Endothelial cell of umbilical vein (primary cell): ENCODE measurements at regions not wholly inside any gene's neighbourhood (a gene's known extent, or its start where the extent isn't known, plus 50 kb on each side); places are given as distances from the start of the nearest gene placed in this dataset.

Source experiments
- BruUV-seq: library from RNA; stranded (reverse); fragments of 400-500 nt; replicated peaks from 2 replicates; lab custom pipeline; 2021; lab: Mats Ljungman, UMichigan
- CTCF ChIA-PET: fragments of 300-600, 350-600 bp; sonication (Branson Sonifier 250); formaldehyde crosslinking; loops from one replicate; lab custom pipeline; 2021; ENCODE audit warnings: antibody characterized with exemption, inconsistent platforms; lab: Charles Lee
- POLR2A ChIA-PET: fragments of 300-600, 350-600 bp; sonication (Branson Sonifier 250); formaldehyde crosslinking; loops from one replicate; lab custom pipeline; 2021; ENCODE audit warnings: antibody characterized with exemption, inconsistent platforms; lab: Charles Lee
- DNase-seq: peaks from one replicate; pipeline ENCODE4 v3.0.0-alpha.2; 2011; ENCODE audit warnings: low read depth, low spot score
- FAIRE-seq: peaks from 2 replicates; lab custom pipeline; 2011; peaks lifted over from hg19 to GRCh38; lab: Jason Lieb, UNC
- H2AFZ ChIP-seq: 2 replicates; pipeline ENCODE4 v1.6.0; 2012; ENCODE audit warnings: low read depth, low read length, control low read depth, inconsistent platforms
- H3K27ac ChIP-seq: 2 replicates; pipeline ENCODE4 v1.5.1; 2011; ENCODE audit warnings: low read depth, mild to moderate bottlenecking, control low read depth, low read length, moderate library complexity; ENCODE audit not compliant: insufficient read depth
- H3K27me3 ChIP-seq, 2 experiments: 2 replicates each; pipeline versions ENCODE4 v1.6.0 to v1.6.1; 2011; ENCODE audit warnings: low read length in 2 of 2, mixed read lengths in 1 of 2; ENCODE audit not compliant: control insufficient read depth in 2 of 2, insufficient read depth in 2 of 2
- H3K36me3 ChIP-seq, 2 experiments: 2 replicates in 1 of 2; 3 replicates in 1 of 2; pipeline ENCODE4 v1.5.1; 2011; ENCODE audit warnings: low read length in 2 of 2, mild to moderate bottlenecking in 1 of 2, moderate library complexity in 1 of 2; ENCODE audit not compliant: control insufficient read depth in 2 of 2, insufficient read depth in 2 of 2; ENCODE audit errors: extremely low read depth in 1 of 2
- H3K4me1 ChIP-seq: 3 replicates; pipeline ENCODE4 v1.5.1; 2011; ENCODE audit warnings: mild to moderate bottlenecking, low read length; ENCODE audit not compliant: control insufficient read depth, insufficient read depth; ENCODE audit errors: extremely low read depth
- H3K4me2 ChIP-seq: 2 replicates; pipeline ENCODE4 v1.6.1; 2011; ENCODE audit warnings: low read length, control low read depth, mixed read lengths; ENCODE audit not compliant: insufficient read depth
- H3K4me3 ChIP-seq, 3 experiments: fragments of 200-600 bp in 1 of 3; sonication (generic), shearing (Covaris generic) in 1 of 3; replicated peaks in 1 of 3; 2 replicates each; pipeline ENCODE4 v1.5.1; 2011 to 2016; ENCODE audit warnings: control low read depth in 3 of 3, low read length in 3 of 3, mild to moderate bottlenecking in 2 of 3, inconsistent platforms in 1 of 3, low read depth in 1 of 3, moderate library complexity in 1 of 3; ENCODE audit not compliant: insufficient read depth in 1 of 3
- H3K79me2 ChIP-seq: 2 replicates; pipeline ENCODE4 v1.6.0; 2012; ENCODE audit warnings: low read length, inconsistent platforms; ENCODE audit not compliant: control insufficient read depth, insufficient read depth
- H3K9ac ChIP-seq: replicated peaks from 2 replicates; pipeline ENCODE3; 2011; ENCODE audit warnings: low read length, control low read depth; ENCODE audit not compliant: insufficient read depth; ENCODE audit errors: extremely low read depth
- H3K9me1 ChIP-seq: replicated peaks from 3 replicates; pipeline ENCODE4 v1.6.0; 2011; ENCODE audit warnings: mild to moderate bottlenecking, low read length; ENCODE audit not compliant: control insufficient read depth, insufficient read depth; ENCODE audit errors: extremely low read depth
- H3K9me3 ChIP-seq: replicated peaks from 2 replicates; pipeline ENCODE4 v1.5.1; 2012; ENCODE audit warnings: low read length, inconsistent platforms; ENCODE audit not compliant: control insufficient read depth, insufficient read depth
- H4K20me1 ChIP-seq: replicated peaks from 2 replicates; pipeline ENCODE3; 2011; ENCODE audit warnings: mild to moderate bottlenecking, low read length; ENCODE audit not compliant: control insufficient read depth, insufficient read depth; ENCODE audit errors: extremely low read depth
- EZH2 ChIP-seq: IDR thresholded peaks from 2 replicates; pipeline ENCODE4 v1.6.1; 2012; ENCODE audit warnings: borderline replicate concordance, low read depth, mild to moderate bottlenecking, moderate library complexity, low read length, inconsistent platforms; ENCODE audit not compliant: severe bottlenecking
- FOS ChIP-seq: IDR thresholded peaks from 2 replicates; pipeline ENCODE4 v1.6.1; 2011; ENCODE audit warnings: mild to moderate bottlenecking, low read length, moderate library complexity, borderline replicate concordance; ENCODE audit not compliant: insufficient read depth
- GATA2 ChIP-seq: IDR thresholded peaks from 2 replicates; pipeline ENCODE4 v1.7.0; 2011; ENCODE audit warnings: low read depth, mild to moderate bottlenecking, moderate library complexity, mixed read lengths, low read length; ENCODE audit not compliant: insufficient read length, insufficient read depth
- JUN ChIP-seq: IDR thresholded peaks from 2 replicates; pipeline ENCODE4 v1.6.1; 2011; ENCODE audit warnings: borderline replicate concordance, low read depth; ENCODE audit not compliant: insufficient read length, insufficient read depth
- MYC ChIP-seq: IDR thresholded peaks from one replicate; pipeline ENCODE4 v1.6.1; 2011; ENCODE audit warnings: mild to moderate bottlenecking, low read depth, low read length
- POLR2A ChIP-seq: IDR thresholded peaks from 2 replicates; pipeline ENCODE4 v1.6.1; 2012; ENCODE audit warnings: low read depth, mild to moderate bottlenecking, control low read depth, low read length
- POLR2AphosphoS5 ChIP-seq: IDR thresholded peaks from 2 replicates; pipeline ENCODE4 v1.6.1; 2012; ENCODE audit warnings: low read depth, mild to moderate bottlenecking, control low read depth, low read length, moderate library complexity; ENCODE audit not compliant: insufficient read depth
- dilution Hi-C: fragments of 300-500 bp; cut with MboI; formaldehyde crosslinking; loops from one replicate; pipeline ENCODE4 v1.15.0; 2019; ENCODE audit warnings: low sequenced_read_pairs; ENCODE audit not compliant: extremely low pct_ligation_motif_present
- intact Hi-C: fragments of 100-400 bp; cut with micrococcal nuclease; formaldehyde crosslinking; loops from one replicate; pipeline ENCODE4 v1.10.0; 2022
- TF ChIP-seq, protein P1 (sequence below), 2 donors: IDR thresholded peaks; 1 replicate in 1 of 2; 2 replicates in 1 of 2; pipeline ENCODE4 v1.5.1; 2011; ENCODE audit warnings: low read length in 2 of 2, mild to moderate bottlenecking in 2 of 2, moderate library complexity in 2 of 2, control low read depth in 1 of 2, inconsistent platforms in 1 of 2, low read depth in 1 of 2; ENCODE audit not compliant: insufficient read depth in 1 of 2; ENCODE audit errors: extremely low read depth in 1 of 2
- TF ChIP-seq, protein P2 (sequence below): IDR thresholded peaks from 2 replicates; pipeline ENCODE4 v1.6.1; 2011; ENCODE audit not compliant: insufficient read depth, insufficient read length

DNA sequence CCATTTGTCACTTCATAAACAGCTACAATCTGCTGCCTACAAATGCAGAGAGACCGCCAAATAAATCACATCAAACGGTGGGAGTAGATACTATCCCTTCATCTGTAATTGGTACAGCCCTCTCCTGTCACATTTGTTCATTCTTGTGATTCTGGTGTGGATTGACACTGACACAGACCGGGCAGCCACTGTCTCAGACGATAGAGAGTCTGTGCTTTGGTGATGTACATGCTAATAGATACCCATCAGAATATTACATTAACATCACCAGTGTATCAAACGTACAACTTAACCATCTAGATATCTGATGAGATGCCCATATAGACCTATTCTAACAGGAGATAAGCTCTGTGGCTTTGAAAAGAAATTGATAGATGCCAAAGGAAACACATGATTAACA is 419.7 kb upstream of the ZEB2 start:
- Histone ChIP-seq H4K20me1 (no peaks in the 10 kb centered on the region), H3K4me1 (peaks cover 53% of the 10 kb centered on the region), H3K27ac (no peak overlapping the region), H3K27me3 (no peaks in the 10 kb centered on the region), H3K4me3 (no peak overlapping the region), H3K9me1 (no peaks in the 10 kb centered on the region), H3K36me3 (no peaks in the 10 kb centered on the region), H3K9me3 (no peaks in the 10 kb centered on the region), H2AFZ (peak overlapping the region; percentile 63), H3K79me2 (no peaks in the 10 kb centered on the region), H3K4me2 (no peak overlapping the region), H3K9ac (no peak overlapping the region)
- no TSS peak for BruUV-seq
- ChIA-PET CTCF (no interaction called here), POLR2A (no interaction called here)
- DNase-seq (no peak), FAIRE-seq (no peak)
- dilution Hi-C loops (no loop called here), intact Hi-C loops (loop anchor here (5.0 kb wide), 1 partner anchor 268 kb away; no protein-coding TSS in a partner anchor)
- TF ChIP-seq JUN (no peak), POLR2A (no peak), GATA2 (no peak), MYC (no peak), FOS (no peak), POLR2AphosphoS5 (no peak), EZH2 (no peak)
- TF ChIP-seq, protein P1, sequence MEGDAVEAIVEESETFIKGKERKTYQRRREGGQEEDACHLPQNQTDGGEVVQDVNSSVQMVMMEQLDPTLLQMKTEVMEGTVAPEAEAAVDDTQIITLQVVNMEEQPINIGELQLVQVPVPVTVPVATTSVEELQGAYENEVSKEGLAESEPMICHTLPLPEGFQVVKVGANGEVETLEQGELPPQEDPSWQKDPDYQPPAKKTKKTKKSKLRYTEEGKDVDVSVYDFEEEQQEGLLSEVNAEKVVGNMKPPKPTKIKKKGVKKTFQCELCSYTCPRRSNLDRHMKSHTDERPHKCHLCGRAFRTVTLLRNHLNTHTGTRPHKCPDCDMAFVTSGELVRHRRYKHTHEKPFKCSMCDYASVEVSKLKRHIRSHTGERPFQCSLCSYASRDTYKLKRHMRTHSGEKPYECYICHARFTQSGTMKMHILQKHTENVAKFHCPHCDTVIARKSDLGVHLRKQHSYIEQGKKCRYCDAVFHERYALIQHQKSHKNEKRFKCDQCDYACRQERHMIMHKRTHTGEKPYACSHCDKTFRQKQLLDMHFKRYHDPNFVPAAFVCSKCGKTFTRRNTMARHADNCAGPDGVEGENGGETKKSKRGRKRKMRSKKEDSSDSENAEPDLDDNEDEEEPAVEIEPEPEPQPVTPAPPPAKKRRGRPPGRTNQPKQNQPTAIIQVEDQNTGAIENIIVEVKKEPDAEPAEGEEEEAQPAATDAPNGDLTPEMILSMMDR (IDR thresholded peaks at IDR 0.05; ENCODE audit: extremely low read depth in 1 of 2, insufficient read depth in 1 of 2, low read depth in 1 of 2, low read length in 2 of 2) = no peak
- TF ChIP-seq, protein P2, sequence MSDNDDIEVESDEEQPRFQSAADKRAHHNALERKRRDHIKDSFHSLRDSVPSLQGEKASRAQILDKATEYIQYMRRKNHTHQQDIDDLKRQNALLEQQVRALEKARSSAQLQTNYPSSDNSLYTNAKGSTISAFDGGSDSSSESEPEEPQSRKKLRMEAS = no peak
